KBM-7 (cell line): ENCODE measurements at regions not wholly inside any gene's neighbourhood (a gene's known extent, or its start where the extent isn't known, plus 50 kb on each side); places are given as distances from the start of the nearest gene placed in this dataset.
"Not testable (repeated sequence)": the region's sequence is repeated elsewhere in the genome, so short reads cannot be mapped to it uniquely, and the experiment has no call there.

Experiments used
- DNase-seq: peaks from one replicate; pipeline ENCODE4 v3.0.0-alpha.2; 2015
- in situ Hi-C: fragments of 300-500 bp; cut with MboI; formaldehyde crosslinking; loops from 2 replicates; pipeline ENCODE4 v1.14.3; 2020; ENCODE audit warnings: low sequenced_read_pairs, low pct_unique_long_range_greater_than_20kb, mixed read lengths

DNA sequence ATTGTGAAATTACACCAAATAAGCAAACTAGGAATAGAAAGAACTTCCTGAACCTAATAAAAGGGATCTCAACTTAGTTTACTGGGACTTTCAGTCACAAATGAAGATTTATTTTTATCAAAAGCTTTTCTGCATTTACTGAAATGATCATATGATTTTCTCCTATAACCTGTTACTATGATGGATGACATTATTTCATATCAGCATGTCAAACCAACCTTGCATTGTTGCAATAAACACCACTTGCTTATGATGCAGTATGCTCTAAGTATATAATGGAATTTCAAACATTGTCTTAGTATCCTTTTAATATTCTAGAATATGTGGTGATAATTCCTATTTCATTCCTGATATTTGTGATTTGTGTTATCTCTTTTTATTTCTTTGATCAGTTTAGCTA lies 303.0 kb downstream of the CGGBP1 start:
- in situ Hi-C loops = no loop called here
- DNase-seq = no peak

DNA sequence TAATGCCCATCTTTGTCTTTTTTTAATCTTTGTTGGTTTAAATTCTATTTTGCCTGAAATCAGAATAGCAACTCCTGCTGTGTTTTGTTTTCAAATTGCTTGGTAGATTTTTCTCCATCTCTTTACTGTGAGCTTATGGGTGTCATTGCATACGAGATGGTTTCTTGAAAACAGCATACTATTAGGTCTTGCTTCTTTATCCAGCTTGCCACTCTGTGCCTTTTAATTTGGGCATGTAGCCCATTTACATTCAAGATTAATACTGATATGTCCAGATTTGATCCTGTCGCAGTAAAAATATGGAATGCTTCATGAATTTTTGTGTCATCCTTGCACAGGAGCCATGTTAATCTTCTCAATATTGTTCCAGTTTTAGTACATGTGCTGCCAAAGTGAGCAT lies 316.6 kb downstream of the CGGBP1 start:
- in situ Hi-C loops = no loop called here
- no peak for DNase-seq

DNA sequence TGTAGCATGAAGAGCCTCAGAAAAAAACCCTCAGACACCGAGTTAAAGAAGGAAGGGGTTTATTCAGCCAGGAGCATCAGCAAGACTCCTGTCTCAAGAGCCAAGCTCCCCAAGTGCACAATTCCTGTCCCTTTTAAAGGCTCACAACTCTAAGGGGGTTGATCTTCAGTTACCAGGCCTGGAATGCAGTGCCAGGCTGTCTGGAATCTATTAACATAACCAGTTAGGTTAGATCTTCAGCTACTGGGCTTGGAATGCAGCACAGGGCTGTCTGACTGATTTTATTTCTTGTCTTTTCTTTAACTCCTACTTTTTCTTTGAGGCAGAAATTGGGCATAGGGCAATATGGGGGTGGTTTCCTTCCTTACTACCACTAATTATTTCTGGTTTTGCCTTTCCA lies 317.9 kb downstream of the CGGBP1 start:
- DNase-seq, in situ Hi-C loops: not testable (repeated sequence)

DNA sequence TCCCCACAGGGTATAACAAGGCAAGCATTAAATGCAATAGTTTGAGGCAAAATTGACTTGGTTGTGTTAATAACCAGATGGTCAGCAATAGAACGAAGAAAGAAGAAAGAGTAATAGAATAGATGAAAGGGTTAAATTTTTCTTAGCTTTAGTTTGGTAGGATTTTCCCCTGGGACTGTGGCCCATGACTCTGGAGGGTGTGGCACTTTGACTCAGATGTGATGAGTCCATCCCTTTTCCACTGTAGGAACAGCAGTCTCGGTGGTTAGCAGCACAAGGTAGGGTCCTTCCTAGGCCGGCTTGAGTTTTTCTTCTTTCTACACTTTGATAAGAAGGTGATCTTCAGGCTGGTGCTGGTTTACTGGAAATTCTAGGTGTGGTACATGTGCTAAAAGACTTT lies 321.0 kb downstream of the CGGBP1 start:
- DNase-seq, in situ Hi-C loops: not testable (repeated sequence)

DNA sequence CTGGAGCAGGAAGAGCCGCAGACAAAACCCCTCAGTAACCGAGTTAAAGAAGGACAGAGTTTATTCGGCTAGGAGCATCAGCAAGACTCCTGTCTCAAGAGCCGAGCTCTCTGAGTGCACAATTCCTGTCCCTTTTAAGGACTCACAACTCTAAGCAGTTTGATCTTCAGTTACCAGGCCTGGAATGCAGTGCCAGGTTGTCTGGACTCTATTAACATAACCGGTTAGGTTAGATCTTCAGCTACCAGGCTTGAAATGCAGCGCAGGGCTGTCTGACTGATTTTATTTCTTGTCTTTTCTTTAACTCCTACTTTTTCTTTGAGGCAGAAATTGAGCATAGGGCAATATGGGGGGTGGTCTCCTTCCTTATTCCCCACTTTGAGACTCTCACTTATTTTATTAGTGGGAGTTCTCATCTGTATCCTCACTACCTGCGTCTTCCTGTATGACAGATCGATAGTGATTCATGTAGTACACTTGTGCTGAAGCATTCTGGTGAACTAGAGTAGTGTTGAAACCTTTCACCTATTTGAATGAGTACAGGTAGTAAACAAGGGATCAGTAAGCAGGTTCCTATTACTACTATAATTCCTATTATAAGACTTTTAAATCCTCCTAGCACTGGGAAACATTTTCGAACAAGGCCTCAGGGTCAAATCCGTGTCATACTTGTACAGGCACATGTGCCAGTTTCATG lies 325.0 kb downstream of the CGGBP1 start:
- in situ Hi-C loops = no loop called here
- DNase-seq = no peak

DNA sequence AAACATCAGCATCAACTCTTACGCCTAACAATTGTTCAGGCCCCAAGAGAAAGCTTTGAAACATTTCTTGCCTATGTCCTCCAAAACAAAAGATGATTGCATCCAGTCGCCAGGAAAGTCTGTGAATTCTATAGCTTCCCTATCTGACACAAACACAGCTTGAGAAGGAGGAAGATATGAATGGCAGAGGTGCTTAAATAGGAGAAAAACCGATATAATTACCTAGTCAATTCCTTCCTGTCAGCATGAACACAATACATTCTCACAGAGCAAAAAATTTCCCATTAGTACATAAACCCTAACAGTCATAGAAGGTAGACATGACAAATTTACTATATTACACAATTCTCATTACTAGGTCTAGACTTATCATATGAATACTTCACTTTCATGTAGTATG lies 326.5 kb downstream of the CGGBP1 start:
- DNase-seq = no peak
- in situ Hi-C loops = no loop called here

DNA sequence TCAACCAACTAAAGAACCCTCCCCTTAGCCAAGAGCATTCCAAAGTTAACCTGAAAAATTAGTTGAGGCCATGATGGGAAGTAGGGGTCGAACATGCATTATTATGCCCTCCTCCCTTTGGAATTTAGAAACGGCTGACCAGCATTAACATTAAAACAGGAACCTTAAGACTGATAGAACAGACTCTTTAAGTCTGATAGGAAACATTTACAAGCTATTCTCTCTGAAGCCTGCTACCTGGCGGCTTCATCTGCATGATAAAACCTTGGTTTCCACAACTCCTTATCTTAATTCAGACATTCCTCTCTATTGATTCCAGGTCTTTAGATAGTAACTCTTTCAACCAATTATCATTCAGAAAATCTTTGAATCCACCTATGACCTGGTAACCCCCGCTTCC lies 331.0 kb downstream of the CGGBP1 start:
- in situ Hi-C loops = no loop called here
- no peak for DNase-seq

DNA sequence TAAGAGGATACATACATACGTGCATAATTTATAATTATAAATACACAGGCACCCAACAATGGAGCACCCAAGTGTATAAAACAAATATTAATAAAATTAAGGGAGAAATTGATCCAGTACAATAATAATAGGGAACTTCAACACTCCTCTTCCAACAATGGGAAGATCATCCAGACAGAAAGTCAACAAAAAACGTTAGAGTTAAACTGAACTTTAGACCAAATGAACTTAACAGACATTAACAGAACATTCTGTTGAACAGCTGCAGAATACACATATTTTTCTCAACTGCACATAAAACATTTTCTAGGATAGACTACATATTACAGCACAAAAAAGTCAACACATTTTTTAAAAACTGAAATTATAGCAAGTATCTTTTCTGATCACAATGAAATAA lies 339.7 kb downstream of the CGGBP1 start:
- DNase-seq = no peak
- in situ Hi-C loops = no loop called here

DNA sequence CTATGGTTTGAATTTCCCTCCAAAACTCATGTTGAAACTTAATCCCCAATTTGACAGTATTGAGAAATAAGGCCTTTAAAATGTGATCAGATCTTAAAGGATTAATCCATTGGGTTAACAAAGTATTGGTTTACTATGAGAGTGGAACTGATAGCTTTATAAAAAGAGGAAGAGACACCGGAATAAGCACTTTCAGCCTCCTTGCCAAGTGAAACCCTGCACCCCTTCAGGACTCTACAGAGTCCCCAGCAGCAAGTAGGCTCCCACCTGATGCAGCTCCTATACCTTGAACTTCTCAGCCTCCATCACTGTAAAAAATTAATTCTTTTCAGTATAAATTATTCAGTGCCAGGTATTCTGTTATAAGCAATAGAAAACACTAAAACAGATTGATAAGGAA lies 348.3 kb downstream of the CGGBP1 start:
- DNase-seq = no peak
- in situ Hi-C loops = no loop called here

DNA sequence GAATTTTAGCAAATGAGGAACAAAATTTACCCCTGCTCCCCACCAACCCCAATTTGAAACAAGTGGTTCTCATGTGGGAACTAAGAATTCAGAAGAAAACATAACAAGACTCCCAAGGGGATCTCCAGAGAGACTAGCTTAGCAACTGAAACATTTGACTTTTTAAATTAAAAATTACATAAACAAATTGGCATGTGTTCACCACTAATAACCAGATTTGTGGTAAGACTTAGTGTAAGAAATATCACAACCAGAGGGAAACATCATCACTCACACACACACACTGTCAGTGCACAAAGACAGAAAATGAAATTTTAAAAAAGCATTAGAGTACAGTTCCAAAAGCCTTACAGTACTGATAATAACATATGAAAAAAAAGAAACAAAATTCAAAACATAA lies 348.8 kb downstream of the CGGBP1 start:
- in situ Hi-C loops = no loop called here
- no peak for DNase-seq

DNA sequence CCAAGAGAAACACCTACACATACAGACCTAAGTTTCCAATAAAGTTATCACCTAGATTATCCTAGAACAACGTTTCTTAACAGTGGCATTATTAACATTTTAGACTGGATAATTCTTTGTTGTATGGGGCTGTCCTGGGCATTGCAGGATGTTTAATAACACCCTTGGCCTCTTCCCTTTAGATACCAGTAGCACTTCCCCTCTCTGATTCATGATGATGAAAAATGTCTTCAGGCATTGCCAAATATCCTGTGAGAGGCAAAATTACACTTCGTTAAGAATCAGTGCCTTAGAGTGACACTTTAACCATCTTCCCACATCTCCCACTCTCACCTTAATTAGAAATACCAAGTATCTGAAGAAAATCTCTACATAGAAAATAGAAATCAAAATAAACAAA lies 352.6 kb downstream of the CGGBP1 start:
- DNase-seq = no peak
- in situ Hi-C loops = no loop called here

DNA sequence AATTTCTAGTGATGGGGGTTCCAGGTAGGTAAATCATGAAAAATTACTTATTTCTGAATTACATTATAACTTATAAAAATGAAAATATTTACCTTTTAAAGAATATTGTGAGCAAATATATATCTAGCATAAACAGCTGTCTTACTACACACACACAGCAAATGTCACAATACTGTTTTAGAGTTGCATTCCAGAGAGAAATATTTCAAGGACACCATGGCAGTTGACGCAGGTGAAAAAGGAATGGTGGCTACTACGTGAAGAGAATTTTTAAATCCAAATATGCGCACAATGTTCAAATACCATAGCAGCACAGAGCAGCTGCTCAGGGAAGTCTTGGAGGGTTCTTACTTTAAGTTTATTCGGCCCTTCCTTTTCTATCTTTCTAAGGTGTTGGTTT lies 356.2 kb downstream of the CGGBP1 start:
- no peak for DNase-seq
- in situ Hi-C loops = no loop called here

DNA sequence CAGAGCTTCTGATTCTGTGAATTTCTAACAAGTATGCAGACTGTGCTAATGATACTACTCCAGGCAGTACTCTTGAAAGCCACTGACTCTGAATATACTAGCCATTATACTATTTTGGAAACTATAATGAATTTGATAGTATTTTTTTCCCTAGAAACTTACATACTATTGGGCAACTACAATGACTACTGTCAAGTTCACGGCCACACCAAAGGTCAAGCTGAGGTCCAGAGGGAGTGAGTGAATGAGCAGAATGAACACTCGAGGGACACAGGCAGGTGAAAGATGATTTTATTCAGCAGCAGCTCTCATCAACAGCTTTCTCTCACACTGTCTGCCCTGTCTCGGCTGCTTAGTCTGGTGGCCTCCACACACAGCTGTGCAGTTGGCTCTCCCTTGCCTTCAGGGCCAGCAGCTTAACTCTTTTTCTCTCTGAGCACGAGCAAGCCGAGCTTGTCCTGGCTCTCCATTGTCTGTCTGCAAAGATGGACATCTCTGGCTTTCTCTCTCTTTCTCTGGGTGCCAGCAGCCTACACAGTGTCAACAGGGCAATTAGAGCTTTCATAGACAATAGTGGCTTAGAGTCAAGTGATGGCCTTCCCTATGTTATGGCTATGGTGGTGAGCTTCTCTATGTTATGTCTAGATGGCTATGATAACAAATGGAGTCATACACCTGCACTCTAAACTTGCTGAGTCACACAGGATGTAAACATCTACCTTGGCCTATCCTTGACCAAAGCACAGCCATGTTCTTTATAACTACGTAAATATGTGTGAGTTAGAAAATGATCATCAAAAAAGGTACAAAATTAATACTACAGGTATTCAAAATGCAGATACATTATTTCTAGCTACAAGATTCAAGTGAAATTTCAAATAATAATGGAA lies 362.4 kb downstream of the CGGBP1 start:
- in situ Hi-C loops = no loop called here
- DNase-seq = no peak

DNA sequence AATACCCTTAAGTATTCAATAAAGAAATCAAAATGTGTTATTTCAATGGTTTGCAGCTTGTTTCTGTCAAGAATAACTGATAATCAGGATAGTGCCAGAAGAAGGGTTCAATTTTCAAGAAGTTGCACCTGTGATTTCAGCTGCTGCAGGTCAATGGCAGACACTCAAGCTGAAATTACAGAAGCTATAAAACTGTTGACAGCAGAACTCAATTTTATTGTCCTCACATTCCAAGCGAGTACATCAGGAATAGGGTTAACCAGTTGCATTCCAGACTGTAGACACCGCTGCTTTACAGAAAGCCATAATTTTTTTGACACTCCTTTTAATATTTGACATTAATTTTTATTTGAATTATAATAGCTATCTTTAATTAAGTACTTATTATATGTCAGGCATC lies 364.1 kb downstream of the CGGBP1 start:
- in situ Hi-C loops = no loop called here
- no peak for DNase-seq

DNA sequence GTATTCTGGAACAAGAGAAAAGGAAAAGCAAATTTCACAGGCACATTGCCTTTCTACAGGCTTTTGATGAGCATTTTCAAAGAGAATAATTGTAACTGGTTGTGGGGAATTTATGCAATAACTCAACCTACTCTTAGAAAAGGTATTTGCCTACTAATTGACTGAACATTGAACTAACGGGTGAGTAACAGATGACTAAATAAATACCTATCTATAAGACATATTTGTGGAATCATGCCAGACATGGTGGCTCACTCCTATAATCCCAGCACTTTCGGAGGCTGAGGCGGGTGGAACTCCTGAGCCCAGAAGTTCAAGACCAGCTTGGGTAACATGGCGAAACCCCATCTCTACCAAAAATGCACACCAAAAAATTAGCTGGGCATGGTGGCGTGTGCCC lies 367.7 kb downstream of the CGGBP1 start:
- in situ Hi-C loops = no loop called here
- no peak for DNase-seq

DNA sequence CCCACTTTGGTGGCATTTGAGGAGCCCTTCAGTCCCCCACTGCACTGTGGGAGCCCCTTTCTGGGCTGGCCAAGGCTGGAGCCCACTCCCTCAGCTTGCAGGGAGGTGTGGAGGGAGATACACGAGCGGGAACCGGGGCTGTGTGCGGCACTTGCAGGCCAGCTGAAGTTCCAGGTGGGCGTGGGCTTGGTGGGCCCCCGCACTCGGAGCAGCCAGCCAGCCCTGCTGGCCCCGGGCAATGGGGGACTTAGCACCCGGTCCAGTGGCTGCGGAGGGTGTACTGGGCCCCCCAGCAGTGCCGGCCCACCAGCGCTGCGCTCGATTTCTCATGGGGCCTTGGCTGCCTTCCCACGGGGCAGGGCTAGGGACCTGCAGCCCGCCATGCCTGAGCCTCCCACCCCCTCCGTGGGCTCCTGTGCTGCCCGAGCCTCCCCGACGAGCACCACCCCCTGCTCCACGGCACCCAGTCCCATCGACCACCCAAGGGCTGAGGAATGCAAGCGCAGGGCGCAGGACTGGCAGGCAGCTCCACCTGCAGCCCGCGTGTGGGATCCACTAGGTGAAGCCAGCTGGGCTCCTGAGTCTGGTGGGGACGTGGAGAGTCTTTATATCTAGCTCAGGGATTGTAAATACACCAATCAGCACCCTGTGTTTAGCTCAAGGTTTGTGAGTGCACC lies 379.7 kb downstream of the CGGBP1 start:
- in situ Hi-C loops, DNase-seq: not testable (repeated sequence)

DNA sequence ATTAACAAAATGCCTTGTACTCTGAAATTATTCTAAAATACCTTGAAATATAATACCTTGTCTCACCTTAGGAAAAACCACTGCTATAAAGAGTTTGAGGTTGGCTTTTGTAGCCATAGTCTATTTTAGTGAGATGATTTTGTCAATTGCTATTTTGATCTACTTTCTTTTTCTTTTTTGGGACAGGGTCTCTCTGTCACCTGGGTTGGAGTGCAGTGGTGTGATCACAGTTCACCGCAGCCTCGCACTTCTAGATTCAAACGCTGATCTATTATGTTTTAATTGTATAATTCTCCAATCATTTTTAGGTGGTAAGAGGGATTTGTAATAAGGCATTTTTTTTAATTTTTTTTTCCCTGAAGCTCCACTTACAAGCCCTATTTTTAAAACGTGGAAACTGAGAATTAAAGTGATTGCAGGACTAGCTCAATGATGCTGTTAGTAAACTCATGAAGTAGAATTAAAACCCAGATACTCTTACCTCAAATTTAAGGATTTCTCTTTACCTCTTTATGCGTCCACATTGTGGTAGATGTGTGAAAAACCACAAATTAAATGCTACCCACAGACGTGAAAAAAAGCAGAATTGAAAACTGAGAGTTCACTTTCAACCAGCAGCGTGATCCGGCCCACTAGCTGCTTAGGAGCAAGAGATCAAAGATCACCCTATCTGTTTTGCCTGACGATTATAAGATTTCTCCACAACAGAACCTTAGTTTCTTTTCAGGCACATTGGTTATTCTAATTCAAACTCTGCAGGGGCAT lies 384.2 kb downstream of the CGGBP1 start:
- DNase-seq = no peak
- in situ Hi-C loops = no loop called here

DNA sequence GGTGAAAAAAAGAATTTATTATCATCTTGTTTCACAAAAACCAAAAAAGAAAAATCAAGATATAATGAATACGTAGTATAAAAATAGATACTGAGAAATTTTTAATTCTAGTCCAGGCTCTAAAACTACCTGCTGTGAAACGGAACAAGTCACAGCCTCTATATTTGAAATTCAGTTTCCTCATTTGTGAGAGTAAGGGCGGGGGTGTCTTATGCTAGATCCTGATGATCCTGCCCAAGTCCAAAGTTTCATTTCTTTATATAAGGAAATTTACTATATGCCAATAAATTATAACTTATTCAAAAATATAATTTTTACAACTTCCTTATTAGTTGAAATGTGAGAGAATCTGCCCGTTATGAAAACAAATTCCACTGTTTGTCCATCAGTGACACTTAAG lies 385.7 kb downstream of the CGGBP1 start:
- in situ Hi-C loops = no loop called here

DNA sequence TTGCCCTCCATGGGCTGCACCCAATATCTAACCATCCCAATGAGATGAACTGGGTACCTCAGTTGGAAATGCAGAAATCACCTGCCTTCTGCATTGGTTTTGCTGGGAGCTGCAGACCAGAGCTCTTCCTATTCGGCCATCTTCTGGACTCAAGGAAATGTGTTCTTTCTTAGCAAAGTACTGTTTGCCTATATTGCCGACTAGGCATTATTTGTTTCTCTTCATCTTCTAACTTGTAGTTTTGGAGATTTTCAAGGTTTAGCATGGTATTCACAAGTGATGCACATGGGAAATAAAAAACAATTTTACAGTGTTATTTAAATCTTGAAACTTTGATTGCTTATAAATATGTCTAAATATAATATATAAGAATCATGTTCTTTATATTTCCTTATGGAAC lies 377.8 kb upstream of the POU1F1 start:
- in situ Hi-C loops = no loop called here
- no peak for DNase-seq

More for the DNA sequence above, 385.7 kb downstream of the CGGBP1 start:
- DNase-seq = no peak
